ENCODE measurements at regions not wholly inside any gene's neighbourhood (a gene's known extent, or its start where the extent isn't known, plus 50 kb on each side); places are given as distances from the start of the nearest gene placed in this dataset.

GRCh38 chr3:10585945-10586344, 80.6 kb upstream of the ATP2B2 start:
- no peak for DNase-seq

GRCh38 chr3:10594915-10595314, 89.5 kb upstream of the ATP2B2 start:
- no peak for DNase-seq

- peak; percentile 84 for DNase-seq
Observed at GRCh38 chr3:10596746-10597448, 91.5 kb upstream of the ATP2B2 start.

GRCh38 chr3:10597733-10598132, 92.3 kb upstream of the ATP2B2 start:
- DNase-seq = no peak

GRCh38 chr3:10599017-10599416, 93.6 kb upstream of the ATP2B2 start:
- DNase-seq = no peak

- DNase-seq = no peak
Observed at GRCh38 chr3:10599444-10599843, 94.1 kb upstream of the ATP2B2 start.

- no peak for DNase-seq
Observed at GRCh38 chr3:10600296-10600714, 94.9 kb upstream of the ATP2B2 start.

- no peak for DNase-seq
Observed at GRCh38 chr3:10600726-10601125, 95.3 kb upstream of the ATP2B2 start.

GRCh38 chr3:10601151-10601856, 95.9 kb upstream of the ATP2B2 start:
- DNase-seq = no peak

- DNase-seq = no peak
Observed at GRCh38 chr3:10601857-10602230, 96.5 kb upstream of the ATP2B2 start.

- no peak for DNase-seq
Observed at GRCh38 chr3:10602271-10602670, 96.9 kb upstream of the ATP2B2 start.

- peak; percentile 96 for DNase-seq
Observed at GRCh38 chr3:10602769-10603768, 97.7 kb upstream of the ATP2B2 start.

- DNase-seq = no peak
Observed at GRCh38 chr3:10609134-10609533, 103.7 kb upstream of the ATP2B2 start.

- DNase-seq = peak; percentile 78
Observed at GRCh38 chr3:10614168-10614567, 108.8 kb upstream of the ATP2B2 start.

GRCh38 chr3:10615715-10616114, 110.3 kb upstream of the ATP2B2 start:
- no peak for DNase-seq

- no peak for DNase-seq
Observed at GRCh38 chr3:10616321-10616720, 110.9 kb upstream of the ATP2B2 start.

GRCh38 chr3:10619989-10620832, 114.8 kb upstream of the ATP2B2 start:
- no peak for DNase-seq

GRCh38 chr3:10620833-10621082, 115.4 kb upstream of the ATP2B2 start:
- DNase-seq = no peak

- no peak for DNase-seq
Observed at GRCh38 chr3:10623578-10624275, 118.3 kb upstream of the ATP2B2 start.

GRCh38 chr3:10625323-10625722, 119.9 kb upstream of the ATP2B2 start:
- DNase-seq = no peak

GRCh38 chr3:10627884-10628572, 122.6 kb upstream of the ATP2B2 start:
- DNase-seq = no peak

All from NCI-H524 treated with DMSO at 0.1 percent for 48 hours (cell line).